ENCODE measurements at regions not wholly inside any gene's neighbourhood (a gene's known extent, or its start where the extent isn't known, plus 50 kb on each side); places are given as distances from the start of the nearest gene placed in this dataset.

- no peak for DNase-seq (ENCODE audit: extremely low read depth, low read depth)
- TF ChIP-seq CTCF (IDR thresholded peaks at IDR 0.05; ENCODE audit: low read depth, low read length), result no peak
Measured at GRCh38 chr19:30153326-30154210, 211.5 kb downstream of the URI1 start.

- no peak for DNase-seq (ENCODE audit: extremely low read depth, low read depth)
- no peak for TF ChIP-seq CTCF (IDR thresholded peaks at IDR 0.05; ENCODE audit: low read depth, low read length)
Measured at GRCh38 chr19:30154410-30154809, 212.4 kb downstream of the URI1 start.

GRCh38 chr19:30155381-30156200 lies 213.6 kb downstream of the URI1 start:
- DNase-seq (ENCODE audit: extremely low read depth, low read depth), result no peak
- TF ChIP-seq CTCF (IDR thresholded peaks at IDR 0.05; ENCODE audit: low read depth, low read length), result no peak

- no peak for DNase-seq (ENCODE audit: extremely low read depth, low read depth)
- TF ChIP-seq CTCF (IDR thresholded peaks at IDR 0.05; ENCODE audit: low read depth, low read length), result no peak
Measured at GRCh38 chr19:30156646-30157045, 214.6 kb downstream of the URI1 start.

GRCh38 chr19:30158067-30158892 lies 213.9 kb upstream of the ZNF536 start:
- no peak for DNase-seq (ENCODE audit: extremely low read depth, low read depth)
- TF ChIP-seq CTCF (IDR thresholded peaks at IDR 0.05; ENCODE audit: low read depth, low read length), result no peak

- TF ChIP-seq CTCF (IDR thresholded peaks at IDR 0.05; ENCODE audit: low read depth, low read length), result no peak
- DNase-seq (ENCODE audit: extremely low read depth, low read depth), result no peak
Measured at GRCh38 chr19:30158893-30159245, 213.3 kb upstream of the ZNF536 start.

Measured in AG09319 (cell line).